ENCODE measurements at regions not wholly inside any gene's neighbourhood (a gene's known extent, or its start where the extent isn't known, plus 50 kb on each side); places are given as distances from the start of the nearest gene placed in this dataset.

GRCh38 chr11:21710809-21711208, 482.1 kb upstream of the ANO5 start:
- TF ChIP-seq CTCF (conservative IDR thresholded peaks at IDR 0.05 in 1 of 2, IDR thresholded peaks at IDR 0.05 in 1 of 2; ENCODE audit: low read depth in 1 of 2, low read length in 2 of 2) (no peak), EZH2 (IDR thresholded peaks at IDR 0.05; ENCODE audit: low read length, missing control alignments) (no peak)
